NCI-H460 (cell line): ENCODE measurements at regions not wholly inside any gene's neighbourhood (a gene's known extent, or its start where the extent isn't known, plus 50 kb on each side); places are given as distances from the start of the nearest gene placed in this dataset.
"Not testable (repeated sequence)": the region's sequence is repeated elsewhere in the genome, so short reads cannot be mapped to it uniquely, and the experiment has no call there.

Experiments used
- DNase-seq: peaks from one replicate; pipeline ENCODE4 v3.0.0-alpha.2; 2016; ENCODE audit warnings: low read depth; ENCODE audit errors: extremely low read depth

GRCh38 chr16:7871371-7871770 lies 538.7 kb downstream of the RBFOX1 start:
- DNase-seq, result no peak

- no peak for DNase-seq
These were observed 535.2 kb downstream of the RBFOX1 start for GRCh38 chr16:7867831-7868230.

GRCh38 chr16:7866144-7866543 lies 533.5 kb downstream of the RBFOX1 start:
- no peak for DNase-seq

GRCh38 chr16:7865393-7865792 lies 532.7 kb downstream of the RBFOX1 start:
- DNase-seq, result not testable (repeated sequence)

- DNase-seq, result no peak
These were observed 529.4 kb downstream of the RBFOX1 start for GRCh38 chr16:7861891-7862582.

- DNase-seq, result no peak
These were observed 520.6 kb downstream of the RBFOX1 start for GRCh38 chr16:7853197-7853596.

- DNase-seq, result no peak
These were observed 517.2 kb downstream of the RBFOX1 start for GRCh38 chr16:7849841-7850240.

GRCh38 chr16:7843261-7843660 lies 510.6 kb downstream of the RBFOX1 start:
- DNase-seq, result no peak

- no peak for DNase-seq
These were observed 506.9 kb downstream of the RBFOX1 start for GRCh38 chr16:7839568-7839967.

GRCh38 chr16:7834771-7835431 lies 502.3 kb downstream of the RBFOX1 start:
- DNase-seq, result no peak

- DNase-seq, result no peak
These were observed 488.2 kb downstream of the RBFOX1 start for GRCh38 chr16:7820816-7821215.

GRCh38 chr16:7805686-7806396 lies 473.2 kb downstream of the RBFOX1 start:
- DNase-seq, result no peak

GRCh38 chr16:7804635-7805195 lies 472.1 kb downstream of the RBFOX1 start:
- DNase-seq, result no peak

GRCh38 chr16:7792346-7792745 lies 459.7 kb downstream of the RBFOX1 start:
- no peak for DNase-seq

- DNase-seq, result no peak
These were observed 458.5 kb downstream of the RBFOX1 start for GRCh38 chr16:7791028-7791590.

- DNase-seq, result no peak
These were observed 442.4 kb downstream of the RBFOX1 start for GRCh38 chr16:7775072-7775488.

- DNase-seq, result no peak
These were observed 440.1 kb downstream of the RBFOX1 start for GRCh38 chr16:7772722-7773121.

GRCh38 chr16:7769091-7769490 lies 436.4 kb downstream of the RBFOX1 start:
- DNase-seq, result not testable (repeated sequence)

- DNase-seq, result no peak
These were observed 432.5 kb downstream of the RBFOX1 start for GRCh38 chr16:7765079-7765550.

GRCh38 chr16:7763111-7763510 lies 430.5 kb downstream of the RBFOX1 start:
- DNase-seq, result no peak
